Endothelial cell of umbilical vein (primary cell): ENCODE measurements at regions not wholly inside any gene's neighbourhood (a gene's known extent, or its start where the extent isn't known, plus 50 kb on each side); places are given as distances from the start of the nearest gene placed in this dataset.

Experiments
- BruUV-seq: library from RNA; stranded (reverse); fragments of 400-500 nt; replicated peaks from 2 replicates; lab custom pipeline; 2021; lab: Mats Ljungman, UMichigan
- CTCF ChIA-PET: fragments of 300-600, 350-600 bp; sonication (Branson Sonifier 250); formaldehyde crosslinking; loops from one replicate; lab custom pipeline; 2021; ENCODE audit warnings: antibody characterized with exemption, inconsistent platforms; lab: Charles Lee
- POLR2A ChIA-PET: fragments of 300-600, 350-600 bp; sonication (Branson Sonifier 250); formaldehyde crosslinking; loops from one replicate; lab custom pipeline; 2021; ENCODE audit warnings: antibody characterized with exemption, inconsistent platforms; lab: Charles Lee
- DNase-seq: peaks from one replicate; pipeline ENCODE4 v3.0.0-alpha.2; 2011; ENCODE audit warnings: low read depth, low spot score
- FAIRE-seq: peaks from 2 replicates; lab custom pipeline; 2011; peaks lifted over from hg19 to GRCh38; lab: Jason Lieb, UNC
- H2AFZ ChIP-seq: 2 replicates; pipeline ENCODE4 v1.6.0; 2012; ENCODE audit warnings: low read depth, low read length, control low read depth, inconsistent platforms
- H3K27ac ChIP-seq: 2 replicates; pipeline ENCODE4 v1.5.1; 2011; ENCODE audit warnings: low read depth, mild to moderate bottlenecking, control low read depth, low read length, moderate library complexity; ENCODE audit not compliant: insufficient read depth
- H3K27me3 ChIP-seq, 2 experiments: 2 replicates each; pipeline versions ENCODE4 v1.6.0 to v1.6.1; 2011; ENCODE audit warnings: low read length in 2 of 2, mixed read lengths in 1 of 2; ENCODE audit not compliant: control insufficient read depth in 2 of 2, insufficient read depth in 2 of 2
- H3K36me3 ChIP-seq, 2 experiments: 2 replicates in 1 of 2; 3 replicates in 1 of 2; pipeline ENCODE4 v1.5.1; 2011; ENCODE audit warnings: low read length in 2 of 2, mild to moderate bottlenecking in 1 of 2, moderate library complexity in 1 of 2; ENCODE audit not compliant: control insufficient read depth in 2 of 2, insufficient read depth in 2 of 2; ENCODE audit errors: extremely low read depth in 1 of 2
- H3K4me1 ChIP-seq: 3 replicates; pipeline ENCODE4 v1.5.1; 2011; ENCODE audit warnings: mild to moderate bottlenecking, low read length; ENCODE audit not compliant: control insufficient read depth, insufficient read depth; ENCODE audit errors: extremely low read depth
- H3K4me2 ChIP-seq: 2 replicates; pipeline ENCODE4 v1.6.1; 2011; ENCODE audit warnings: low read length, control low read depth, mixed read lengths; ENCODE audit not compliant: insufficient read depth
- H3K4me3 ChIP-seq, 3 experiments: fragments of 200-600 bp in 1 of 3; sonication (generic), shearing (Covaris generic) in 1 of 3; replicated peaks in 1 of 3; 2 replicates each; pipeline ENCODE4 v1.5.1; 2011 to 2016; ENCODE audit warnings: control low read depth in 3 of 3, low read length in 3 of 3, mild to moderate bottlenecking in 2 of 3, inconsistent platforms in 1 of 3, low read depth in 1 of 3, moderate library complexity in 1 of 3; ENCODE audit not compliant: insufficient read depth in 1 of 3
- H3K79me2 ChIP-seq: 2 replicates; pipeline ENCODE4 v1.6.0; 2012; ENCODE audit warnings: low read length, inconsistent platforms; ENCODE audit not compliant: control insufficient read depth, insufficient read depth
- H3K9ac ChIP-seq: replicated peaks from 2 replicates; pipeline ENCODE3; 2011; ENCODE audit warnings: low read length, control low read depth; ENCODE audit not compliant: insufficient read depth; ENCODE audit errors: extremely low read depth
- H3K9me1 ChIP-seq: replicated peaks from 3 replicates; pipeline ENCODE4 v1.6.0; 2011; ENCODE audit warnings: mild to moderate bottlenecking, low read length; ENCODE audit not compliant: control insufficient read depth, insufficient read depth; ENCODE audit errors: extremely low read depth
- H3K9me3 ChIP-seq: replicated peaks from 2 replicates; pipeline ENCODE4 v1.5.1; 2012; ENCODE audit warnings: low read length, inconsistent platforms; ENCODE audit not compliant: control insufficient read depth, insufficient read depth
- H4K20me1 ChIP-seq: replicated peaks from 2 replicates; pipeline ENCODE3; 2011; ENCODE audit warnings: mild to moderate bottlenecking, low read length; ENCODE audit not compliant: control insufficient read depth, insufficient read depth; ENCODE audit errors: extremely low read depth
- EZH2 ChIP-seq: IDR thresholded peaks from 2 replicates; pipeline ENCODE4 v1.6.1; 2012; ENCODE audit warnings: borderline replicate concordance, low read depth, mild to moderate bottlenecking, moderate library complexity, low read length, inconsistent platforms; ENCODE audit not compliant: severe bottlenecking
- FOS ChIP-seq: IDR thresholded peaks from 2 replicates; pipeline ENCODE4 v1.6.1; 2011; ENCODE audit warnings: mild to moderate bottlenecking, low read length, moderate library complexity, borderline replicate concordance; ENCODE audit not compliant: insufficient read depth
- GATA2 ChIP-seq: IDR thresholded peaks from 2 replicates; pipeline ENCODE4 v1.7.0; 2011; ENCODE audit warnings: low read depth, mild to moderate bottlenecking, moderate library complexity, mixed read lengths, low read length; ENCODE audit not compliant: insufficient read length, insufficient read depth
- JUN ChIP-seq: IDR thresholded peaks from 2 replicates; pipeline ENCODE4 v1.6.1; 2011; ENCODE audit warnings: borderline replicate concordance, low read depth; ENCODE audit not compliant: insufficient read length, insufficient read depth
- MYC ChIP-seq: IDR thresholded peaks from one replicate; pipeline ENCODE4 v1.6.1; 2011; ENCODE audit warnings: mild to moderate bottlenecking, low read depth, low read length
- POLR2A ChIP-seq: IDR thresholded peaks from 2 replicates; pipeline ENCODE4 v1.6.1; 2012; ENCODE audit warnings: low read depth, mild to moderate bottlenecking, control low read depth, low read length
- POLR2AphosphoS5 ChIP-seq: IDR thresholded peaks from 2 replicates; pipeline ENCODE4 v1.6.1; 2012; ENCODE audit warnings: low read depth, mild to moderate bottlenecking, control low read depth, low read length, moderate library complexity; ENCODE audit not compliant: insufficient read depth
- dilution Hi-C: fragments of 300-500 bp; cut with MboI; formaldehyde crosslinking; loops from one replicate; pipeline ENCODE4 v1.15.0; 2019; ENCODE audit warnings: low sequenced_read_pairs; ENCODE audit not compliant: extremely low pct_ligation_motif_present
- intact Hi-C: fragments of 100-400 bp; cut with micrococcal nuclease; formaldehyde crosslinking; loops from one replicate; pipeline ENCODE4 v1.10.0; 2022
- TF ChIP-seq, protein P1 (sequence below): IDR thresholded peaks from 2 replicates; pipeline ENCODE4 v1.6.1; 2011; ENCODE audit not compliant: insufficient read depth, insufficient read length
- TF ChIP-seq, protein P2 (sequence below), 2 donors: IDR thresholded peaks; 1 replicate in 1 of 2; 2 replicates in 1 of 2; pipeline ENCODE4 v1.5.1; 2011; ENCODE audit warnings: low read length in 2 of 2, mild to moderate bottlenecking in 2 of 2, moderate library complexity in 2 of 2, control low read depth in 1 of 2, inconsistent platforms in 1 of 2, low read depth in 1 of 2; ENCODE audit not compliant: insufficient read depth in 1 of 2; ENCODE audit errors: extremely low read depth in 1 of 2

DNA sequence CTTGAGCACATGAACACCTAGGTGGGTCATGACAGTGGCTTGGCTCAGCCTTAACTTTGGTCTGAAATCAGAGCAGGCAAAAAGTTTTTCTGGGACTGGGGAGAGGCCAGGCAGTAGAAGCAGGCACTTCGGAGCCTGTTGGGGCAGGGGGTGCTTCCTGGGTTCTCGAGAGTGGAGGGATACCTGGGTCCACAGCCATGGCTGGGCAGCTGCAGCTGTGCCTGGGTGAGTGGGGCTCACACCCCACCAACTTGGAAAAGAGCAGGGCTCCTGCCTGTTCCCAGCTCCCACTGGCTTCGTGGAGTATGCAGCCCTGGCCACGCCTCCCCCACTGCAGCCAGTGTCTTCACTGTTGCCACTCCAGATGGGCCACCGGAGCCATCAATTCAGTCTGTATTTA, 56.4 kb upstream of the NUDT6 start:
- peaks cover 0 to 6% of the 10 kb centered on the region in 2 experiments for H3K36me3 ChIP-seq
- no peak overlapping the region for H3K27ac ChIP-seq
- FAIRE-seq (no peak), DNase-seq (no peak)
- no TSS peak for BruUV-seq
- H3K9ac ChIP-seq = no peak overlapping the region
- H2AFZ ChIP-seq = no peak overlapping the region
- ChIA-PET CTCF (no interaction called here), POLR2A (no interaction called here)
- H3K9me3 ChIP-seq = no peaks in the 10 kb centered on the region
- no peaks in the 10 kb centered on the region for H3K4me1 ChIP-seq
- no peaks in the 10 kb centered on the region for H3K9me1 ChIP-seq
- no peaks in the 10 kb centered on the region for H3K27me3 ChIP-seq
- peaks cover 4% of the 10 kb centered on the region for H3K79me2 ChIP-seq
- dilution Hi-C loops (no loop called here), intact Hi-C loops (no loop called here)
- no peak overlapping the region for H3K4me2 ChIP-seq
- H4K20me1 ChIP-seq = no peaks in the 10 kb centered on the region
- TF ChIP-seq MYC (no peak), JUN (no peak), GATA2 (no peak), FOS (no peak), POLR2A (no peak), EZH2 (no peak), POLR2AphosphoS5 (no peak)
- TF ChIP-seq, protein P1, sequence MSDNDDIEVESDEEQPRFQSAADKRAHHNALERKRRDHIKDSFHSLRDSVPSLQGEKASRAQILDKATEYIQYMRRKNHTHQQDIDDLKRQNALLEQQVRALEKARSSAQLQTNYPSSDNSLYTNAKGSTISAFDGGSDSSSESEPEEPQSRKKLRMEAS = no peak
- H3K4me3 ChIP-seq = no peak overlapping the region

DNA sequence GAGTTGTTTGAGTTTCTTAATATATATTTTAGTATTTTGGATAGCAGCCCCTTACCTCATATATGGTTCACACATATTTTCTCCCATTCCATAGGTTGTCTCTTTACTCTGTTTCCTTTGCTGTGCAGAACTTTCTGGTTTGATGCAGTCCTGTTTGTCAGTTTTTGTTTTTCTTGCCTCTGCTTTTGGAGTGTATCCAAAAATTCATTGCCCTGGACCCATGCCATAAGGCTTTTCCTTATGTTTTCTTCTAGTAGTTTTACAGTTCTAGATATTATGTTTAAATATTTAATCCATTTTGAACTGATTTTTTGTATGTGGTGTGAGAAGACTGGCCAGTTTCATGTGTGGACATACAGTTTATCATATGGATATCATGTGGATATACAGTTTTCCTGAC, 58.5 kb upstream of the NUDT6 start:
- H4K20me1 ChIP-seq = no peaks in the 10 kb centered on the region
- no peak for FAIRE-seq
- BruUV-seq = no TSS peak

More for the DNA sequence above, 58.5 kb upstream of the NUDT6 start:
- H3K9me3 ChIP-seq = no peaks in the 10 kb centered on the region
- CTCF ChIA-PET = no interaction called here
- H3K27ac ChIP-seq = no peak overlapping the region
- H3K4me3 ChIP-seq = no peak overlapping the region
- DNase-seq = peak; percentile 35
- peaks cover 0 to 6% of the 10 kb centered on the region in 2 experiments for H3K36me3 ChIP-seq
- POLR2A ChIA-PET = no interaction called here
- dilution Hi-C loops = no loop called here
- peaks cover 5% of the 10 kb centered on the region for H3K79me2 ChIP-seq
- intact Hi-C loops = no loop called here
- H3K27me3 ChIP-seq = no peaks in the 10 kb centered on the region
- H3K9ac ChIP-seq = no peak overlapping the region
- TF ChIP-seq MYC = no peak
- no peak for TF ChIP-seq EZH2
- TF ChIP-seq, protein P1 = no peak
- no peak for TF ChIP-seq POLR2A
- no peak for TF ChIP-seq FOS
- TF ChIP-seq, protein P2, sequence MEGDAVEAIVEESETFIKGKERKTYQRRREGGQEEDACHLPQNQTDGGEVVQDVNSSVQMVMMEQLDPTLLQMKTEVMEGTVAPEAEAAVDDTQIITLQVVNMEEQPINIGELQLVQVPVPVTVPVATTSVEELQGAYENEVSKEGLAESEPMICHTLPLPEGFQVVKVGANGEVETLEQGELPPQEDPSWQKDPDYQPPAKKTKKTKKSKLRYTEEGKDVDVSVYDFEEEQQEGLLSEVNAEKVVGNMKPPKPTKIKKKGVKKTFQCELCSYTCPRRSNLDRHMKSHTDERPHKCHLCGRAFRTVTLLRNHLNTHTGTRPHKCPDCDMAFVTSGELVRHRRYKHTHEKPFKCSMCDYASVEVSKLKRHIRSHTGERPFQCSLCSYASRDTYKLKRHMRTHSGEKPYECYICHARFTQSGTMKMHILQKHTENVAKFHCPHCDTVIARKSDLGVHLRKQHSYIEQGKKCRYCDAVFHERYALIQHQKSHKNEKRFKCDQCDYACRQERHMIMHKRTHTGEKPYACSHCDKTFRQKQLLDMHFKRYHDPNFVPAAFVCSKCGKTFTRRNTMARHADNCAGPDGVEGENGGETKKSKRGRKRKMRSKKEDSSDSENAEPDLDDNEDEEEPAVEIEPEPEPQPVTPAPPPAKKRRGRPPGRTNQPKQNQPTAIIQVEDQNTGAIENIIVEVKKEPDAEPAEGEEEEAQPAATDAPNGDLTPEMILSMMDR (IDR thresholded peaks at IDR 0.05; ENCODE audit: extremely low read depth in 1 of 2, insufficient read depth in 1 of 2, low read depth in 1 of 2, low read length in 2 of 2) = no peak
- no peak for TF ChIP-seq POLR2AphosphoS5
- no peak for TF ChIP-seq JUN
- TF ChIP-seq GATA2 = no peak
- H3K4me1 ChIP-seq = no peaks in the 10 kb centered on the region
- H2AFZ ChIP-seq = no peak overlapping the region
- no peaks in the 10 kb centered on the region for H3K9me1 ChIP-seq
- no peak overlapping the region for H3K4me2 ChIP-seq
